Myocyte (in vitro differentiated cells): ENCODE measurements at regions not wholly inside any gene's neighbourhood (a gene's known extent, or its start where the extent isn't known, plus 50 kb on each side); places are given as distances from the start of the nearest gene placed in this dataset.
"Not testable (repeated sequence)": the region's sequence is repeated elsewhere in the genome, so short reads cannot be mapped to it uniquely, and the experiment has no call there.

ENCODE experiments used
- DNase-seq: peaks from one replicate; pipeline ENCODE4 v3.0.0-alpha.2; 2012; ENCODE audit warnings: low read depth

DNA sequence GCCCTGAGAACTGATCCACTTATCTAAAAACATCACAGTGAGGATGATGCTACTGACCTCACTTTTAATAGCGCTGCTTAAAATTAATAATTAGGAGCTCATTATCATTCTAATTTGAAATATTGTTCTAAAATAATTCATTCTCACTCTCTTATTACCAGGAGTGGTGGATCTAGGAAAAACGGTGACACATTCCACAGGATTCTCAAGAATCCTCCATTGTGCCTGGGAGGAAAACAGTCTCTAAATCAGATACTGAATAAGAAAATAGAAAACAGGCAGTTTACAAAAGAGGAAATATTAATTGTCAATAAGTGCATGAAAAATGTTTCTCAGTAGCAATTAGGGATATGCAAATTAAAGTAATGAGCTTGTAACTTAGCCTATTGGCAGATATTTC is 187.4 kb downstream of the TENT5A start:
- DNase-seq: peak; percentile 18

GRCh38 chr6:81564470-81565068 is 187.9 kb downstream of the TENT5A start:
- no peak for DNase-seq

GRCh38 chr6:81562169-81562568 is 190.3 kb downstream of the TENT5A start:
- peak; percentile 49 for DNase-seq

DNA sequence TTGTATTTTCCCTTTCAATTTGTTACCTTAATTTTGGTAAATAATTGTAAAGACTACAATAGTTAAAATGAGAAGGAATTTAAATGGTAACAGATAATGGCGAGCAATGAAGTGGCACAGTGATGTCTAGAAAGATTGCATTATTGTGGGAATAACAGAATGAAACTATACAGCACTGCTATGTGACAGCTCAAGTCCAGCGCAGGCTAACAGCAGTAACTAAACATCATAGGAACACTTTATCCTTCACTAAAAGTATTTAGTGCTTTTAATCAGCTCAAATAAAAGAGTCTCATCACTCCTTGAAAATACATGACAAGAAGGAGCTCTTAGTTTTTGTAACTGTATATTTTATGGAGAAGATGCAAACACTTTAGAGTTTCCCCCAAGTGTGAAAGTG is 190.8 kb downstream of the TENT5A start:
- DNase-seq: no peak

GRCh38 chr6:81561071-81561564 is 191.4 kb downstream of the TENT5A start:
- peak; percentile 19 for DNase-seq

- no peak for DNase-seq
These were observed 194.7 kb downstream of the TENT5A start for GRCh38 chr6:81557811-81558210.

- DNase-seq: peak; percentile 9
These were observed 195.9 kb downstream of the TENT5A start for GRCh38 chr6:81556551-81556950.

GRCh38 chr6:81553216-81553615 is 199.3 kb downstream of the TENT5A start:
- DNase-seq: no peak

DNA sequence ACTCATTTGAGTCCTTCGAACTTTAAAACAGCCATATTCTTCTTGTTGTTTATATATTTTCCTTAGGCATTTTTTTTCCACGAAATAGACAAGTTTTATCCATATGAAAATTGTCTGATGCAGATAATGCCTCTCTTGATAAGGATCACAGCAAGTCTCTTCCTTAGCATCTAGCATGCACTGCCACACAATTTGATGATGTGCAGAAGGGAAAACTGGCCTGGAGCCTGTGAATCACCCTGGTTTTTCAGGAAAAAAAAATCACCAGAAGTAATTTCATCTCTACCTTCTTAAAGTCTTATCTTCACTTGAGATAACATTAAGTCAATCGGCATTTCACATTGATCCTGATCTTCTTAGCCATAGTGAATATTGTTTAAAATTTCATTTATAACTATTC is 199.8 kb downstream of the TENT5A start:
- DNase-seq: no peak

GRCh38 chr6:81547149-81547548 is 205.3 kb downstream of the TENT5A start:
- no peak for DNase-seq

- no peak for DNase-seq
These were observed 217.5 kb downstream of the TENT5A start for GRCh38 chr6:81534934-81535465.

DNA sequence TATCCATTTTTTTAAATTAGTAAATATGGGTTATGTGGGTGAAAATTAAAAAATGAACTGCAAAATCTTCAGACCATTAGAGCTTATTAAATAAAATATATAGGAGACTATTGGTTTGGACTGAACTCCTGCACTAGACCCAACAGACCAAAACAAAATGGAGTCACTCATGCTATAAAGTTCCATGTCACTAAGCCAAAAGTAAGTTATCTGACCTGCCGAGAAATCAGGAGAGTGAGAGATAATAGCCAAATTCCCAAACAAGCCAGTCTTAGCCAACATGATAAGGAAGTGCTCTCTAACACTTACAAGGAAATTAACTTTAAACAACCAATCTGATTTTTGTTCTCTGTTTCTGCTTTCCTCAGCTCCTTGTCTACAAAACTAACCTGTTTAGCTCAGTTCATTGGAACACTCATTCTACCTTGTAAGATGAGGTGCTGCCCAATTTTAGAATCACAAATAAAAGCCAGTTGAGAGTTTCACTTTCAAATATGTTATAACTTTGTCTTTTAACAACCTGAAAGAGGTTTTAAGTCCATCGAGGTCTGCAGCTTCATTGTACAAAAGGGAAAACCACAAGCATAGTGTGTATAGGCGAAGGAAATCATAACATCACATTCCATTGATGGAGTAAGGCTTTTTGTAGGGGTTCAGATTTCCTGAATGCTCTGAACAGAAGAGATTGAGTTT is 220.5 kb downstream of the TENT5A start:
- no peak for DNase-seq

- DNase-seq: no peak
These were observed 235.0 kb downstream of the TENT5A start for GRCh38 chr6:81517455-81517854.

- DNase-seq: no peak
These were observed 236.7 kb downstream of the TENT5A start for GRCh38 chr6:81515562-81516453.

DNA sequence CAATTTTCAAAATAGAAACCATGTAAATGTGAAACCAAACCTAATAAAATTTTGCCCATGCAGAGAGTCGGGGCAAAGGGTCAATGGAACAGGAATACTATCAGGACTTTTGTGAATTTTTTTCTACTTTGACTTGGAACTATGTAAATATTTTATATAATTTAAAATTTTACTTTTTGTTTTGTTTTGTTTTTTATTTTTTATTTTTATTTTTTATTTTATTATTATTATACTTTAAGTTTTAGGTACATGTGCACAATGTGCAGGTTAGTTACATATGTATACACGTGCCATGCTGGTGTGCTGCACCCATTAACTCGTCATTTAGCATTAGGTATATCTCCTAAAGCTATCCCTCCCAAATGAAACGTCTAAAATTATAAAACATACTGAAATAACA is 238.3 kb downstream of the TENT5A start:
- DNase-seq: not testable (repeated sequence)

DNA sequence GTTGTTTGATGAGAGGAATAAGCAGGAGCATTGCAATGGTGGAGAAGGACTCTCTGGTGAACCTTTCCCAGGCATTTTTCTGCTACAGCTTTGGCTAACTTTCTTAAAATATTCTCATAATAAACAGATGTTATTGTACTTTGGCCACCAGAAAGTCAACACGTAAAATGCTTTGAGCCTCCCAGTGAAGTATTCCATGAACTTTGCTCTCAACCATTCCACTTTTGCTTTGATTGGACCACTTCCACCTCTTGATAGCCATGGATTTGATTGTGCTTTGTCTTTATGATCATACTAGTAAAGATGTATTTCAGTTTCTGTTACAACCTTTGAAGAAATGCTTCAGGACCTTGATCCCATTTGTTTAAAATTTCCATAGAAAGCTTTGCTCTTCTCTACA is 241.1 kb downstream of the TENT5A start:
- DNase-seq: no peak

DNA sequence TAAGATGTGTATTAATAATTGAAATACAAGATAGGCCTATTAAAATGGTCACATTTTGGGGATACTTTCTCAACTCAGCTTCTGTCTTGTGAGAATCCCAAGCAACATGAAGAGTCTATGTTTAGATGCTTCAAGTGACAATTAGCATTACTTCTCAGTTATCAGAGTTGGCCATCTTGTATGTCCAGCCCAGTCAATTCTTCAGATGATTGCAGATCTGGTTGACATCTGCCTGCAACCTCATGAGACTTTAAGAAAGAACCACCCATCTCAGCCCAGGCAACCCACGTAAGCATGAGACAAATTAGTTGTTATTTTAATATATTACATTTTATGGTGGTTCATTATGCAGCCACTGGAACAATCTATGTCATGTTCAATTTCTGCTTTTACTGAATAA is 256.5 kb downstream of the TENT5A start:
- DNase-seq: no peak

DNA sequence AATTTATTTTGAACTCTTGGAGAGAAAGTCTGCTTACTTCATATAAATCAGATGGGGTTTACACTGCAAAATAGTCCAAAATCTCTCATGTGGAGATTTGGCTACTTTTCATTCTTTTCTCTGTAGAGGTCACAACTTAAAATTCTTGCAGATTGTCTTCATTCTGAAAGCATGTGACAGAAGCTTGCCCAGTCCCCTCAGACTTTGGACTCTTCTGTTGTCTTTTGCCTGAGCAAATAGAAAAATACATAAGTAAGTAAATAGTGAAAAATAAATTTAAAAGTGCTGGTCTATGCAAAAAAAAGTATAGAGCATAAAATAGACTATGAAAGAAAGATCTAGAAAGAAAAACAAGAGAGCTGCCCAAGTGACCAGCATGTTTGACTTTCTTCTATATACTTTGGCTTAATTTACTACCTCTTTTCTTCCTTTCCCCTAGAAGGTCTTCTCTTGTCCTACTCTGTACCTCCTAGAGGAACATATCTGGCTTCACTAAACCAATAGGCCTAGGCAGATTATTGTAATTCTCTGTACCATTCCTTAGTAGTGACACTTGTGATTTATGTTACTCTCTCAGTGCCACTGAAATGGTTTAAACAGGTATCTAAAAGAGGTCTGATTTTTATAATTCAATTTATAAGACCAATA is 260.9 kb downstream of the TENT5A start:
- DNase-seq: no peak

DNA sequence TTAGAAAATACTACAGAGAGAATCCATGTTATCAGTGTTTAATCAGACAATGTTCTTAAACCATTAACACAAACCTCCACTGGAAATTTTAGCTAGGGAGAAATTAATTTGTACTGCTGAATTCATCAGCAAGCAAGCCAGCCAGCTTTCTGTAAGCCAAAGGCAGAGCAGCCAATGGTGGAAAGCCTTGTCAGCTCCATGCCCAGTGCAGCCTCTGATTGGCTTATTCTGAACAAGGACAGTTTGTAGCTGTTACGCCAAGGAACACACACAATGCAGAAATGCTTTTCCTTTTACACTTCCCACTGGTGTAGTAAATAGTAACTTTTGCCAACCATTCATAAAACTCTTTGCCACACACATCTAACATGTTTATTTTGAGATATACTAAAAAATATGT is 265.0 kb downstream of the TENT5A start:
- DNase-seq: no peak

DNA sequence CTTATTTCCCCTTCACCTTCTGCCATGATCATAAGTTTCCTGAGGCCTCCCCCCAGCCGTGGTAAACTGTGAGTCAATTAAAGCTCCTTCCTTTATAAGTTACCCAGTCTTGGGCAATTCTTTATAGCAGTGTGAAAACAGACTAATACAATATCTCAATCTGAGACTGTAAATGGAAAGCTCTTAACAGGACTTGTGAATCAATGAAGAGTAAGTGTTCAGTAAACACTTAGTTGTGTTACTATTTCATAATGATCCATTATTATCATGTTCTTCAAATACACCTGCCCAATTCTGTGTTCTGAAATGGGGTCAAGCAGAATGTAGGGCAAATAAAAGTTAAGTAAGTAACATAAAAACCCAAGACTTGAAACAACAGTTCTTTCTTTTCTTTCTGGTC is 266.2 kb downstream of the TENT5A start:
- no peak for DNase-seq

GRCh38 chr6:81485395-81485794 is 267.1 kb downstream of the TENT5A start:
- DNase-seq: peak; percentile 18
